ENCODE measurements at regions not wholly inside any gene's neighbourhood (a gene's known extent, or its start where the extent isn't known, plus 50 kb on each side); places are given as distances from the start of the nearest gene placed in this dataset.

GRCh38 chr2:16009560-16009959 is 69.2 kb downstream of the MYCN start:
- no peaks in the 10 kb centered on the region for H3K36me3 ChIP-seq (ENCODE audit: insufficient read depth, low read length)
- no peak overlapping the region for H3K27ac ChIP-seq (ENCODE audit: low read depth, low read length, poor library complexity, severe bottlenecking)
- no peak overlapping the region for H3K4me2 ChIP-seq (ENCODE audit: low read length)
- no peaks in the 10 kb centered on the region for H4K20me1 ChIP-seq (ENCODE audit: insufficient read depth, low read length)
- no peak overlapping the region for H3K9ac ChIP-seq (ENCODE audit: low read length)
- H3K4me1 ChIP-seq (ENCODE audit: insufficient read depth, low read length, severe bottlenecking) = no peaks in the 10 kb centered on the region
- no peak overlapping the region for H3K4me3 ChIP-seq (ENCODE audit: low read depth, low read length, poor library complexity, severe bottlenecking)
- no peaks in the 10 kb centered on the region for H3K79me2 ChIP-seq (ENCODE audit: insufficient read depth, low read length)
- H3K9me2 ChIP-seq (ENCODE audit: low read depth, low read length) = no peaks in the 10 kb centered on the region
- no peak overlapping the region for H2AFZ ChIP-seq (ENCODE audit: low read length)
- H3K27me3 ChIP-seq (ENCODE audit: insufficient read depth, low read length) = no peaks in the 10 kb centered on the region
- no peak for TF ChIP-seq CTCF (IDR thresholded peaks at IDR 0.05; ENCODE audit: low read length)
- no peak for TF ChIP-seq EZH2 (IDR thresholded peaks at IDR 0.05; ENCODE audit: borderline replicate concordance, low read length)
- H3F3A ChIP-seq (ENCODE audit: insufficient read depth, low read length) = no peaks in the 10 kb centered on the region
- H3K9me3 ChIP-seq (ENCODE audit: low read length) = no peaks in the 10 kb centered on the region

DNA sequence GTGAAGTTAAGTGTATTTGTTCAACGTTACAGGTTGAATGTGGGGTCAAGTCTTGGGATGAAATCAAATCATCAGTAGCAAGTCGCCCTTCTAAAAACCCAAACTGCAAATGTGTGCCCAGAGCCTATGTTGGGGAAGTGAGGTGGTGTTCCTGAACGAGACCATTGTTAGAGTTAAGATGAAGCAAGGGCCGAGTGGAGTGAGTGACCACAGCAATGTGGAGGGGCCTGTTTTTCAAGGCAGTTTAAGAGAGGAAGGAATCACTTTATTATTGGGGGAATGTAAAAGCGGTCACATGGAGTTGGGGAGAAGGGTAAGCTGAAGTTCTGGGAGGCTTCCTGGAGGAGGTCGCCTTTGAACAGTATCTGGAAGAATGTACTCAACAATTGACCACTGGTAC is 68.5 kb downstream of the MYCN start:
- H3K4me2 ChIP-seq (ENCODE audit: low read length) = no peak overlapping the region
- H3K9me3 ChIP-seq (ENCODE audit: low read length) = no peaks in the 10 kb centered on the region
- H3K9ac ChIP-seq (ENCODE audit: low read length) = no peak overlapping the region
- H3K27ac ChIP-seq (ENCODE audit: low read depth, low read length, poor library complexity, severe bottlenecking) = no peak overlapping the region
- no peaks in the 10 kb centered on the region for H3F3A ChIP-seq (ENCODE audit: insufficient read depth, low read length)
- H3K27me3 ChIP-seq (ENCODE audit: insufficient read depth, low read length) = no peaks in the 10 kb centered on the region
- no peak overlapping the region for H3K4me3 ChIP-seq (ENCODE audit: low read depth, low read length, poor library complexity, severe bottlenecking)
- no peaks in the 10 kb centered on the region for H4K20me1 ChIP-seq (ENCODE audit: insufficient read depth, low read length)
- no peaks in the 10 kb centered on the region for H3K9me2 ChIP-seq (ENCODE audit: low read depth, low read length)
- no peaks in the 10 kb centered on the region for H3K36me3 ChIP-seq (ENCODE audit: insufficient read depth, low read length)
- TF ChIP-seq EZH2 (IDR thresholded peaks at IDR 0.05; ENCODE audit: borderline replicate concordance, low read length) (no peak), CTCF (IDR thresholded peaks at IDR 0.05; ENCODE audit: low read length) (no peak)
- no peak overlapping the region for H2AFZ ChIP-seq (ENCODE audit: low read length)
- H3K4me1 ChIP-seq (ENCODE audit: insufficient read depth, low read length, severe bottlenecking) = no peaks in the 10 kb centered on the region
- no peaks in the 10 kb centered on the region for H3K79me2 ChIP-seq (ENCODE audit: insufficient read depth, low read length)

DNA sequence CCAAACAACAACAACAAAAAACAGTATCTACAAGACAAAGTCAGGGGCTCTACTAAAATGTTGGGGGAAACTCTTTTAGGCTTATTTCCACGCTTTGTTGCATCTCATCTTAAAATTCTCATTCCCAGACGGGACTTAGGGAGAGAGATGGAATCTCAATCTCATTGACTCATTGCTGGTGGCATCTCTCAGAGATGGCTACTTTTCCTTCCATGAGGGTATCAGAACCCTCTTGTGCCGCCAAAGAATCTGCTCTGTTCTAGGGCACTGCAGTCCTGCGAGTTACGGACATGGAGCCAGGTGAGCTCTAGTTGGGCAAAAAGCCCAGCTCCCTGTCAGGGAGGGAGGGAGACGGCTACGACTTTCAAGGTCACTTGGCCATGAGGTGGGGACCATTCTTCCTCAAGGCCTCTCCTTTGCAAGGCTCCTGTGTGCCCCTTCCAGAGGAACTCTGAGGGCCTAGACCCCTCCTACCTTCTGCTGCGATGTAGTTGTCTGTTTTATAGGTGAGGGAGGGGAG is 68.0 kb downstream of the MYCN start:
- H3K4me2 ChIP-seq (ENCODE audit: low read length) = no peak overlapping the region
- H3K4me1 ChIP-seq (ENCODE audit: insufficient read depth, low read length, severe bottlenecking) = no peaks in the 10 kb centered on the region
- no peaks in the 10 kb centered on the region for H4K20me1 ChIP-seq (ENCODE audit: insufficient read depth, low read length)
- H3K27ac ChIP-seq (ENCODE audit: low read depth, low read length, poor library complexity, severe bottlenecking) = no peak overlapping the region
- no peak overlapping the region for H2AFZ ChIP-seq (ENCODE audit: low read length)
- no peaks in the 10 kb centered on the region for H3K9me3 ChIP-seq (ENCODE audit: low read length)
- TF ChIP-seq EZH2 (IDR thresholded peaks at IDR 0.05; ENCODE audit: borderline replicate concordance, low read length) = no peak
- no peak for TF ChIP-seq CTCF (IDR thresholded peaks at IDR 0.05; ENCODE audit: low read length)
- H3F3A ChIP-seq (ENCODE audit: insufficient read depth, low read length) = no peaks in the 10 kb centered on the region
- no peaks in the 10 kb centered on the region for H3K79me2 ChIP-seq (ENCODE audit: insufficient read depth, low read length)
- H3K9me2 ChIP-seq (ENCODE audit: low read depth, low read length) = no peaks in the 10 kb centered on the region
- no peak overlapping the region for H3K9ac ChIP-seq (ENCODE audit: low read length)
- H3K4me3 ChIP-seq (ENCODE audit: low read depth, low read length, poor library complexity, severe bottlenecking) = no peak overlapping the region
- no peaks in the 10 kb centered on the region for H3K27me3 ChIP-seq (ENCODE audit: insufficient read depth, low read length)
- H3K36me3 ChIP-seq (ENCODE audit: insufficient read depth, low read length) = no peaks in the 10 kb centered on the region
